Adrenal gland (tissue), 9 donors: ENCODE measurements at regions not wholly inside any gene's neighbourhood (a gene's known extent, or its start where the extent isn't known, plus 50 kb on each side); places are given as distances from the start of the nearest gene placed in this dataset.

Experiments used
- DNase-seq, 7 donors: peaks; one replicate each; pipeline ENCODE4 v3.0.0-alpha.2; 2019 to 2020
- H3K27ac ChIP-seq, 5 donors: fragments of 200-600 bp; sonication (generic) in 4 of 5; 1 replicate in 3 of 5; 2 replicates in 2 of 5; pipeline versions ENCODE4 v1.5.1 to v1.8.0; 2016 to 2020; ENCODE audit warnings: mild to moderate bottlenecking in 1 of 5
- H3K27me3 ChIP-seq: fragments of 200-600 bp; 2 replicates; pipeline ENCODE4 v1.8.0; 2021
- H3K36me3 ChIP-seq, 2 donors: fragments of 200-600 bp; replicated peaks in 1 of 2; 1 replicate in 1 of 2; 2 replicates in 1 of 2; pipeline versions ENCODE4 v1.5.1 to v1.8.0; 2018 to 2022
- H3K4me1 ChIP-seq, 2 donors: fragments of 200-600 bp; replicated peaks in 1 of 2; 1 replicate in 1 of 2; 2 replicates in 1 of 2; pipeline versions ENCODE4 v1.5.1 to v1.8.0; 2018 to 2021
- H3K4me3 ChIP-seq, 4 donors: fragments of 200-600 bp; sonication (generic) in 3 of 4; one replicate each; pipeline ENCODE4 v1.5.1; 2016 to 2018
- H3K9me3 ChIP-seq, 3 donors: fragments of 200-600 bp; sonication (generic) in 1 of 3; replicated peaks in 1 of 3; 1 replicate in 2 of 3; 2 replicates in 1 of 3; pipeline versions ENCODE4 v1.5.1 to v1.8.0; 2016 to 2021
- POLR2A ChIP-seq, 2 donors: fragments of 450-650 bp; IDR thresholded peaks; one replicate each; pipeline ENCODE4 v1.6.1; 2017; ENCODE audit warnings: antibody characterized with exemption in 2 of 2, mild to moderate bottlenecking in 2 of 2, moderate library complexity in 1 of 2
- WGBS, 4 donors: extraction: QIAGEN DNeasy Blood & Tissue Kit in 2 of 4; methylation state at CpG; one replicate each; pipeline versions ENCODE4 v1.1.5 to v1.1.7; 2013 to 2017; 5-methylcytosine and 5-hydroxymethylcytosine counted together
- intact Hi-C, 2 donors: fragments of 100-400 bp; cut with DNase I; formaldehyde crosslinking; loops; one replicate each; pipeline versions ENCODE4 v1.14.1 to v1.15.0; 2022 to 2023
- TF ChIP-seq, protein P1 (sequence below), 6 experiments: fragments of 450-650 bp in 4 of 6; fragments of 200-600 bp in 2 of 6; sonication (generic) in 1 of 6; IDR thresholded peaks; 1 replicate in 5 of 6; 2 replicates in 1 of 6; pipeline versions ENCODE4 v1.5.1 to v1.8.0; 2016 to 2021; ENCODE audit warnings: antibody characterized with exemption in 6 of 6, mild to moderate bottlenecking in 2 of 6, moderate library complexity in 1 of 6
- donor health status: healthy with polysubstance abuse.
- donor health status: Bipolar disorder and iron deficiency.
- donor health status: DM: yes; HTN: yes; CAD: no.
- donor health status: DM: no; HTN: no; CAD: no.
- donor health status: DM: no; HTN: no; CAD: no.

DNA sequence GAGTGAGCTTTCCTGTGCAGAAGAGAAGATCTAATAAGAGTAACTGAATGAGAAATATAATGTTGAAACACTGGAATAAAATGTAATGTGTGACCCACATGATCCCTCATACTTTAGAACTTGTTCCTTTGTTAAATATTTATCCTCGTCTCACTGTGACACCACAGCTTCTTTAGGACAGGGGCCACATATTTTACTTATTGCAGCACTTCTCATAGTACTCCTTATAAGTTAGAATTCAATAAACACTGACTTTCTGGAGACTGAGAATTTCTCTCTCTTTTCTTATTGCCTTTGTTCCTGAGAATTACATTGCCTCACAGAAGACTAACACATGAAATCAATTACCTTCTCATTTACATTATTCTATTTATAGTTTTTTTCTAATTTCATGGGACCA, 1234.6 kb upstream of the CHAC2 start:
- H3K27ac ChIP-seq, result no peak overlapping the region
- WGBS, 4 donors, result 14 to 29% (median 26%) methylated on average over 1 of the region's 1 CpG
- TF ChIP-seq, protein P1, sequence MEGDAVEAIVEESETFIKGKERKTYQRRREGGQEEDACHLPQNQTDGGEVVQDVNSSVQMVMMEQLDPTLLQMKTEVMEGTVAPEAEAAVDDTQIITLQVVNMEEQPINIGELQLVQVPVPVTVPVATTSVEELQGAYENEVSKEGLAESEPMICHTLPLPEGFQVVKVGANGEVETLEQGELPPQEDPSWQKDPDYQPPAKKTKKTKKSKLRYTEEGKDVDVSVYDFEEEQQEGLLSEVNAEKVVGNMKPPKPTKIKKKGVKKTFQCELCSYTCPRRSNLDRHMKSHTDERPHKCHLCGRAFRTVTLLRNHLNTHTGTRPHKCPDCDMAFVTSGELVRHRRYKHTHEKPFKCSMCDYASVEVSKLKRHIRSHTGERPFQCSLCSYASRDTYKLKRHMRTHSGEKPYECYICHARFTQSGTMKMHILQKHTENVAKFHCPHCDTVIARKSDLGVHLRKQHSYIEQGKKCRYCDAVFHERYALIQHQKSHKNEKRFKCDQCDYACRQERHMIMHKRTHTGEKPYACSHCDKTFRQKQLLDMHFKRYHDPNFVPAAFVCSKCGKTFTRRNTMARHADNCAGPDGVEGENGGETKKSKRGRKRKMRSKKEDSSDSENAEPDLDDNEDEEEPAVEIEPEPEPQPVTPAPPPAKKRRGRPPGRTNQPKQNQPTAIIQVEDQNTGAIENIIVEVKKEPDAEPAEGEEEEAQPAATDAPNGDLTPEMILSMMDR (IDR thresholded peaks at IDR 0.05), result no peak
- TF ChIP-seq POLR2A (IDR thresholded peaks at IDR 0.05), result no peak
- no peaks in the 10 kb centered on the region for H3K36me3 ChIP-seq
- no peak for DNase-seq
- no peaks in the 10 kb centered on the region for H3K9me3 ChIP-seq
- no peaks in the 10 kb centered on the region for H3K27me3 ChIP-seq
- intact Hi-C loops, result no loop called here
- H3K4me3 ChIP-seq, result no peak overlapping the region
- no peaks in the 10 kb centered on the region for H3K4me1 ChIP-seq

DNA sequence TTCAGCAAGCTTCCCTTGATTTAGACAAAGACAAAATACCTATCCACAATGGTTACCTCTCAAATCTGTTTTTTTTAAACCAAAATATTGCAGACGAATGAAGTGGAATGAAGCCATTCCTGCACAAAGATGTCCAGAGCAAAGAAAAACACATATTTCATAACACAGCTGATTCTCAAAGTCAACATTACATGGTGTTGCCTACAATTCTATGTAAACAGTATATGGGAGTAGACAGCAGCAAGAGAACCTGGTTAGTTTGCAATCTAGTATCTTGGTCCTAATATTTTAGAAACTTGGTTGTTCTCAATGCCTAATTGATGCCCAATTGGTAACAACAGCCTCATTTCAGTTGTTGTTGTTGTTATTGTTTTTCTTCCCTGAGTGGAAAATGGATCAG, 1240.9 kb upstream of the CHAC2 start:
- H3K36me3 ChIP-seq, result no peaks in the 10 kb centered on the region
- H3K4me1 ChIP-seq, result no peaks in the 10 kb centered on the region
- no peaks in the 10 kb centered on the region for H3K9me3 ChIP-seq
- TF ChIP-seq, protein P1 (IDR thresholded peaks at IDR 0.05), result no peak
- TF ChIP-seq POLR2A (IDR thresholded peaks at IDR 0.05), result no peak
- intact Hi-C loops, result no loop called here
- no peaks in the 10 kb centered on the region for H3K27me3 ChIP-seq
- DNase-seq, result no peak
- H3K27ac ChIP-seq, result no peak overlapping the region
- 50 to 89% (median 63%) methylated on average over 1 of the region's 1 CpG for WGBS, 4 donors
- H3K4me3 ChIP-seq, result no peak overlapping the region

DNA sequence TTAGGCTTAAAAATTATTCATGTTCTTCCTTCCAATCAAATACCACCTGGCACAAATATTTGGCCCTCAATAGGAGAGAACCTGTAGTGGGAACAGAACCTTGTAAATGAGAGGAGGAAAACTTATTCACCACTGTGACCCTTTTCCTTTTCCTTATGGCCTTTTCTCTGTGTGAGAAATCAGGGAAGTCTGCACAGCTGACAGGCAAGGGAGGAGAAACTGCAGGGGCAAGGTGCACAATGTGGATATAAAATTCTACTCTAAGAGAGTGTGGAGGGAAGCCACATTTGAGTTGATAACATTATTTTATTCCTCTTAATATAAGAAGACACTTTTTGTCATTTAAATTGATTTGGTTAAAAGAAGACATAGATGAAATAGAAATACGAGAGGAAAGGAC, 1247.0 kb upstream of the CHAC2 start:
- no peak for TF ChIP-seq POLR2A (IDR thresholded peaks at IDR 0.05)
- TF ChIP-seq, protein P1 (IDR thresholded peaks at IDR 0.05), result no peak
- no peaks in the 10 kb centered on the region for H3K9me3 ChIP-seq
- intact Hi-C loops, result no loop called here

DNA sequence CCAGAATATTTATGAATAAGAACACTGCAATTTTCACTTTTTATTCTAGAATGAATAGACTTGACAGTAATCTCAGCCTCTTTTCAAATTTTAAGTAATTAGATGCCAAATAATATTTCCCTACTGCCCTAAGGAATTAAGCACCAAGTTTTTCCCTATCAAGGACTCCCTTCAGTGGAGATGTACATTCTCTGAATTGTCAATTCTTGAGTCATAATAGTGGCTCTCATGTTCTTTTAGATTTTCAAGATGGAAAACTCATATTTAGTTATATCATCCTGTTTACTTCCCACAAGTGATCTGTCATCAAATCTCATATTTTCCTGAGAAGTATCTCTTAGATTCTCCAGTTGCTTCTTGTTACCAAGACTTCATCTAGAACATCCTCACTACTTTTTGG, 1248.9 kb upstream of the CHAC2 start:
- no peak overlapping the region for H3K4me3 ChIP-seq
- DNase-seq, result no peak
- no peaks in the 10 kb centered on the region for H3K27me3 ChIP-seq
- H3K4me1 ChIP-seq, result no peaks in the 10 kb centered on the region
- intact Hi-C loops, result no loop called here
- H3K9me3 ChIP-seq, result no peaks in the 10 kb centered on the region
- H3K36me3 ChIP-seq, result no peaks in the 10 kb centered on the region
- H3K27ac ChIP-seq, result no peak overlapping the region
- TF ChIP-seq, protein P1 (IDR thresholded peaks at IDR 0.05), result no peak
- TF ChIP-seq POLR2A (IDR thresholded peaks at IDR 0.05), result no peak

More for the DNA sequence above, 1247.0 kb upstream of the CHAC2 start:
- H3K4me1 ChIP-seq, result no peaks in the 10 kb centered on the region
- DNase-seq, result no peak
- no peaks in the 10 kb centered on the region for H3K36me3 ChIP-seq
- H3K4me3 ChIP-seq, result no peak overlapping the region
- no peak overlapping the region for H3K27ac ChIP-seq
- H3K27me3 ChIP-seq, result no peaks in the 10 kb centered on the region
- WGBS, 4 donors, result 50 to 71% (median 59%) methylated on average over 1 of the region's 1 CpG
